GM23338 (cell line): ENCODE measurements at regions not wholly inside any gene's neighbourhood (a gene's known extent, or its start where the extent isn't known, plus 50 kb on each side); places are given as distances from the start of the nearest gene placed in this dataset.

Experiments used
- ATAC-seq: fragments of 200-7000 bp; cut with Tn5 transposase; 3 replicates; pipeline ENCODE4 v1.9.1; 2020
- DNase-seq: peaks from one replicate; pipeline ENCODE4 v3.0.0-alpha.2; 2015; ENCODE audit warnings: low spot score
- H2AFZ ChIP-seq: fragments of 200-600 bp; sonication (generic); 2 replicates; pipeline ENCODE4 v1.8.0; 2016; ENCODE audit warnings: antibody characterized with exemption, mild to moderate bottlenecking, moderate library complexity
- H3F3A ChIP-seq: fragments of 200-600 bp; sonication (generic); replicated peaks from 2 replicates; pipeline ENCODE4 v1.8.0; 2017; ENCODE audit warnings: antibody characterized with exemption, mixed run types, low read depth
- H3K27ac ChIP-seq: fragments of 200-600 bp; sonication (generic); 2 replicates; pipeline ENCODE4 v1.6.1; 2016; ENCODE audit warnings: low read depth
- H3K27me3 ChIP-seq: fragments of 200-600 bp; sonication (generic); 2 replicates; pipeline ENCODE4 v1.8.0; 2016; ENCODE audit warnings: mild to moderate bottlenecking, mixed run types, moderate library complexity; ENCODE audit not compliant: insufficient read depth
- H3K36me3 ChIP-seq: fragments of 200-600 bp; sonication (generic); 2 replicates; pipeline ENCODE4 v1.8.0; 2016; ENCODE audit warnings: mild to moderate bottlenecking; ENCODE audit not compliant: insufficient read depth
- H3K4me1 ChIP-seq: fragments of 200-600 bp; sonication (generic); 2 replicates; pipeline ENCODE4 v1.8.0; 2016; ENCODE audit warnings: mild to moderate bottlenecking, moderate library complexity; ENCODE audit not compliant: insufficient read depth
- H3K4me2 ChIP-seq: fragments of 200-600 bp; sonication (generic); 2 replicates; pipeline ENCODE4 v1.7.1; 2017; ENCODE audit warnings: mixed run types
- H3K4me3 ChIP-seq: fragments of 200-600 bp; sonication (generic); 2 replicates; pipeline ENCODE4 v1.6.1; 2016; ENCODE audit warnings: mixed run types
- H3K79me2 ChIP-seq: fragments of 200-600 bp; sonication (generic); replicated peaks from 2 replicates; pipeline ENCODE4 v1.8.0; 2017; ENCODE audit warnings: mild to moderate bottlenecking; ENCODE audit not compliant: insufficient read depth
- H3K9me2 ChIP-seq: fragments of 200-600 bp; sonication (generic); 2 replicates; pipeline ENCODE4 v1.8.0; 2017; ENCODE audit not compliant: insufficient read depth
- H4K20me1 ChIP-seq: fragments of 200-600 bp; sonication (generic); replicated peaks from 2 replicates; pipeline ENCODE4 v1.8.0; 2017; ENCODE audit warnings: mild to moderate bottlenecking; ENCODE audit not compliant: insufficient read depth
- H3K27ac Mint-ChIP-seq: 2 replicates; pipeline ENCODE4 v1.8.0; 2020; ENCODE audit warnings: inconsistent platforms, mild to moderate bottlenecking, moderate library complexity, mixed read lengths
- H3K27me3 Mint-ChIP-seq: 3 replicates; pipeline ENCODE4 v1.8.0; 2022; ENCODE audit warnings: low read depth, mild to moderate bottlenecking, moderate library complexity, mixed read lengths, inconsistent platforms; ENCODE audit not compliant: insufficient read depth, poor library complexity
- H3K36me3 Mint-ChIP-seq: 3 replicates; pipeline ENCODE4 v1.8.0; 2021; ENCODE audit warnings: low read depth, mild to moderate bottlenecking, inconsistent platforms, moderate library complexity, mixed read lengths
- H3K4me1 Mint-ChIP-seq: 3 replicates; pipeline ENCODE4 v1.8.0; 2020; ENCODE audit warnings: mild to moderate bottlenecking, inconsistent platforms, mixed read lengths
- H3K4me3 Mint-ChIP-seq: 3 replicates; pipeline ENCODE4 v1.8.0; 2021; ENCODE audit warnings: moderate library complexity, mild to moderate bottlenecking, inconsistent platforms, mixed read lengths
- H3K9me3 Mint-ChIP-seq: 3 replicates; pipeline ENCODE4 v1.8.0; 2020; ENCODE audit warnings: moderate library complexity, mild to moderate bottlenecking, inconsistent platforms, mixed read lengths
- CREB1 ChIP-seq: fragments of 250-450 bp; sonication (Bioruptor Pico); IDR thresholded peaks from 2 replicates; pipeline ENCODE4 v1.5.0; 2020; ENCODE audit warnings: low read depth, mild to moderate bottlenecking, moderate library complexity
- CTCF ChIP-seq, 2 experiments: fragments of 200-600 bp in 1 of 2; sonication (generic) in 1 of 2; conservative IDR thresholded peaks; 2 replicates each; pipeline versions ENCODE4 v1.5.1 to v1.6.1; 2016 to 2017; ENCODE audit warnings: antibody characterized with exemption in 2 of 2, low read depth in 2 of 2, mild to moderate bottlenecking in 2 of 2, moderate library complexity in 1 of 2
- ETS1 ChIP-seq: IDR thresholded peaks from 2 replicates; pipeline ENCODE4 v1.6.1; 2016; ENCODE audit warnings: antibody characterized with exemption
- EZH2 ChIP-seq: fragments of 200-600 bp; sonication (generic); IDR thresholded peaks from one replicate; pipeline ENCODE4 v1.8.0; 2017; ENCODE audit warnings: antibody characterized with exemption, mild to moderate bottlenecking, low read depth; ENCODE audit not compliant: unreplicated experiment
- EZH2phosphoT487 ChIP-seq: fragments of 200-600 bp; sonication (generic); IDR thresholded peaks from one replicate; pipeline ENCODE4 v1.8.1; 2018; ENCODE audit warnings: antibody characterized with exemption; ENCODE audit not compliant: unreplicated experiment
- JUNB ChIP-seq: IDR thresholded peaks from one replicate; pipeline ENCODE4 v1.6.1; 2016; ENCODE audit warnings: antibody characterized with exemption; ENCODE audit not compliant: unreplicated experiment
- NANOG ChIP-seq: IDR thresholded peaks from 2 replicates; pipeline ENCODE4 v1.6.1; 2016; ENCODE audit warnings: antibody characterized with exemption, borderline replicate concordance
- POLR2AphosphoS5 ChIP-seq: IDR thresholded peaks from 2 replicates; pipeline ENCODE4 v1.6.1; 2016; ENCODE audit warnings: antibody characterized with exemption, low read depth
- REST ChIP-seq: IDR thresholded peaks from one replicate; pipeline ENCODE4 v1.6.1; 2018; ENCODE audit warnings: antibody characterized with exemption; ENCODE audit not compliant: unreplicated experiment
- STAT1 ChIP-seq: IDR thresholded peaks from one replicate; pipeline ENCODE4 v1.6.1; 2016; ENCODE audit warnings: antibody characterized with exemption; ENCODE audit not compliant: unreplicated experiment
- ZNF114 ChIP-seq: fragments of 250-450 bp; sonication (Bioruptor Pico); IDR thresholded peaks from 2 replicates; pipeline ENCODE4 v1.5.0; 2020; ENCODE audit warnings: mild to moderate bottlenecking, moderate library complexity
- ZNF331 ChIP-seq: fragments of 250-450 bp; sonication (Bioruptor Pico); IDR thresholded peaks from 2 replicates; pipeline ENCODE4 v1.5.0; 2020; ENCODE audit warnings: low read depth, mild to moderate bottlenecking, moderate library complexity
- ZNF462 ChIP-seq: fragments of 250-450 bp; sonication (Bioruptor Pico); IDR thresholded peaks from 2 replicates; pipeline ENCODE4 v1.5.0; 2020; ENCODE audit warnings: mild to moderate bottlenecking, moderate library complexity

- Histone ChIP-seq H3K36me3 (no peaks in the 10 kb centered on the region), H3K27me3 (no peaks in the 10 kb centered on the region), H3F3A (no peaks in the 10 kb centered on the region), H3K79me2 (no peaks in the 10 kb centered on the region), H3K4me2 (no peak overlapping the region), H3K27ac (no peak overlapping the region), H3K4me1 (peaks cover 4% of the 10 kb centered on the region; the same call in 1 of the 2 replicates), H3K4me3 (no peak overlapping the region), H2AFZ (no peak overlapping the region), H4K20me1 (no peaks in the 10 kb centered on the region), H3K9me2 (no peaks in the 10 kb centered on the region)
- Mint-ChIP-seq H3K9me3 (no peaks in the 10 kb centered on the region), H3K27ac (no peak overlapping the region), H3K36me3 (no peaks in the 10 kb centered on the region), H3K4me3 (no peak overlapping the region), H3K27me3 (no peaks in the 10 kb centered on the region), H3K4me1 (peaks cover 11% of the 10 kb centered on the region)
- no peak for DNase-seq
- TF ChIP-seq EZH2phosphoT487 (no peak), CTCF (conservative IDR thresholded peaks at IDR 0.05; ENCODE audit: low read depth in 2 of 2) (no peak), ZNF462 (CRISPR knock-in tag) (no peak), REST (no peak), EZH2 (no peak), JUNB (no peak), ZNF331 (CRISPR knock-in tag) (no peak), CREB1 (CRISPR knock-in tag) (no peak), POLR2AphosphoS5 (no peak), ETS1 (no peak), STAT1 (no peak), NANOG (no peak), ZNF114 (CRISPR knock-in tag) (no peak)
- ATAC-seq = no peak
Measured at GRCh38 chr13:70430256-70430655, 322.0 kb upstream of the KLHL1 start.
